Fibroblast of lung (primary cell): ENCODE measurements at regions not wholly inside any gene's neighbourhood (a gene's known extent, or its start where the extent isn't known, plus 50 kb on each side); places are given as distances from the start of the nearest gene placed in this dataset.

ENCODE experiments used
- DNase-seq, 2 donors: peaks; one replicate each; pipeline versions ENCODE4 v3.0.0 to v3.0.0-alpha.2; 2010; ENCODE audit warnings: low read depth in 2 of 2
- H2AFZ ChIP-seq: 2 replicates; pipeline ENCODE4 v1.5.1; 2012; ENCODE audit warnings: low read length, control low read depth, inconsistent platforms
- H3K27ac ChIP-seq: 2 replicates; pipeline ENCODE4 v1.5.1; 2011; ENCODE audit warnings: low read length, control low read depth; ENCODE audit not compliant: insufficient read depth
- H3K27me3 ChIP-seq: 2 replicates; pipeline ENCODE4 v1.5.1; 2011; ENCODE audit warnings: mild to moderate bottlenecking, low read length; ENCODE audit not compliant: control insufficient read depth, insufficient read depth
- H3K36me3 ChIP-seq: 2 replicates; pipeline ENCODE4 v1.5.1; 2011; ENCODE audit warnings: low read length; ENCODE audit not compliant: control insufficient read depth, insufficient read depth
- H3K4me1 ChIP-seq: 2 replicates; pipeline ENCODE4 v1.5.1; 2011; ENCODE audit warnings: low read length; ENCODE audit not compliant: control insufficient read depth, insufficient read depth; ENCODE audit errors: extremely low read depth
- H3K4me2 ChIP-seq: 2 replicates; pipeline ENCODE4 v1.5.1; 2011; ENCODE audit warnings: low read length, control low read depth; ENCODE audit not compliant: insufficient read depth; ENCODE audit errors: extremely low read depth
- H3K4me3 ChIP-seq, 4 experiments: fragments of 200-600 bp in 1 of 4; sonication (generic) in 1 of 4; replicated peaks in 1 of 4; 2 replicates each; pipeline ENCODE4 v1.5.1; 2011 to 2016; ENCODE audit warnings: low read length in 4 of 4, low read depth in 3 of 4, mild to moderate bottlenecking in 3 of 4, control low read depth in 2 of 4, inconsistent platforms in 1 of 4, mixed read lengths in 1 of 4; ENCODE audit not compliant: insufficient read depth in 1 of 4; ENCODE audit errors: control extremely low read depth in 1 of 4
- H3K79me2 ChIP-seq: 2 replicates; pipeline ENCODE4 v1.5.1; 2012; ENCODE audit warnings: mild to moderate bottlenecking, low read length, inconsistent platforms; ENCODE audit not compliant: control insufficient read depth, insufficient read depth
- H3K9ac ChIP-seq: 2 replicates; pipeline ENCODE4 v1.5.1; 2011; ENCODE audit warnings: mild to moderate bottlenecking, low read length, control low read depth; ENCODE audit not compliant: insufficient read depth
- H3K9me3 ChIP-seq: 2 replicates; pipeline ENCODE4 v1.5.1; 2012; ENCODE audit warnings: low read depth, low read length; ENCODE audit not compliant: control insufficient read depth, insufficient read depth
- H4K20me1 ChIP-seq: 2 replicates; pipeline ENCODE4 v1.5.1; 2011; ENCODE audit warnings: low read length; ENCODE audit not compliant: control insufficient read depth, insufficient read depth; ENCODE audit errors: extremely low read depth
- EZH2 ChIP-seq: IDR thresholded peaks from 2 replicates; pipeline ENCODE4 v1.5.1; 2012; ENCODE audit warnings: low read length, control low read depth, mild to moderate bottlenecking; ENCODE audit errors: missing control alignments
- TF ChIP-seq, protein P1 (sequence below), 2 donors: IDR thresholded peaks in 1 of 2; conservative IDR thresholded peaks in 1 of 2; 1 replicate in 1 of 2; 2 replicates in 1 of 2; pipeline ENCODE4 v1.5.1; 2011 to 2012; ENCODE audit warnings: low read length in 2 of 2, control low read depth in 1 of 2, inconsistent platforms in 1 of 2, low read depth in 1 of 2, mild to moderate bottlenecking in 1 of 2

DNA sequence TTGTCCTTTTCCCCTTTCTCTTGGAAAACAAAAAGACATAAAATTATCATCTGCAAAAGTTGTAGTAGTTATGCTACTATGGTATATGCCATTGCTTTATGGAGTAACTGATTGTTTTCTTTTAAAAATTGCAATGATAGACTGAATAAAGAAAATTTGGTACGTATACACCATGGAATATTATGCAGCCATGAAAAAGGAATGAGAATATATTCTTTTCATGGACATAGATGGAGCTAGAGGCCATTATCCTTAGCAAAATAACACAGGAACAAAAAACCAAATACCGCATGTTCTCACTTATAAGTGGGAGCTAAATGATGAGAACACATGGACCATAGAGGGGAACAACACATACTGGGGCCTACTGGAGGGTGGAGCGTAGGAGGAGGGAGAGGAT, 538.8 kb downstream of the PLXDC2 start:
- no peak overlapping the region for H3K27ac ChIP-seq
- H3K27me3 ChIP-seq = no peaks in the 10 kb centered on the region
- TF ChIP-seq EZH2 = no peak
- TF ChIP-seq, protein P1, sequence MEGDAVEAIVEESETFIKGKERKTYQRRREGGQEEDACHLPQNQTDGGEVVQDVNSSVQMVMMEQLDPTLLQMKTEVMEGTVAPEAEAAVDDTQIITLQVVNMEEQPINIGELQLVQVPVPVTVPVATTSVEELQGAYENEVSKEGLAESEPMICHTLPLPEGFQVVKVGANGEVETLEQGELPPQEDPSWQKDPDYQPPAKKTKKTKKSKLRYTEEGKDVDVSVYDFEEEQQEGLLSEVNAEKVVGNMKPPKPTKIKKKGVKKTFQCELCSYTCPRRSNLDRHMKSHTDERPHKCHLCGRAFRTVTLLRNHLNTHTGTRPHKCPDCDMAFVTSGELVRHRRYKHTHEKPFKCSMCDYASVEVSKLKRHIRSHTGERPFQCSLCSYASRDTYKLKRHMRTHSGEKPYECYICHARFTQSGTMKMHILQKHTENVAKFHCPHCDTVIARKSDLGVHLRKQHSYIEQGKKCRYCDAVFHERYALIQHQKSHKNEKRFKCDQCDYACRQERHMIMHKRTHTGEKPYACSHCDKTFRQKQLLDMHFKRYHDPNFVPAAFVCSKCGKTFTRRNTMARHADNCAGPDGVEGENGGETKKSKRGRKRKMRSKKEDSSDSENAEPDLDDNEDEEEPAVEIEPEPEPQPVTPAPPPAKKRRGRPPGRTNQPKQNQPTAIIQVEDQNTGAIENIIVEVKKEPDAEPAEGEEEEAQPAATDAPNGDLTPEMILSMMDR (conservative IDR thresholded peaks at IDR 0.05 in 1 of 2, IDR thresholded peaks at IDR 0.05 in 1 of 2; ENCODE audit: low read depth in 1 of 2, low read length in 2 of 2) = no peak
- no peaks in the 10 kb centered on the region for H3K9me3 ChIP-seq
- H3K79me2 ChIP-seq = no peaks in the 10 kb centered on the region
- H3K4me1 ChIP-seq = no peaks in the 10 kb centered on the region
- no peak overlapping the region for H3K4me2 ChIP-seq
- no peak overlapping the region for H3K9ac ChIP-seq
- no peak overlapping the region for H2AFZ ChIP-seq
- no peaks in the 10 kb centered on the region for H4K20me1 ChIP-seq
- H3K4me3 ChIP-seq = no peak overlapping the region
- H3K36me3 ChIP-seq = no peaks in the 10 kb centered on the region
- DNase-seq = no peak

DNA sequence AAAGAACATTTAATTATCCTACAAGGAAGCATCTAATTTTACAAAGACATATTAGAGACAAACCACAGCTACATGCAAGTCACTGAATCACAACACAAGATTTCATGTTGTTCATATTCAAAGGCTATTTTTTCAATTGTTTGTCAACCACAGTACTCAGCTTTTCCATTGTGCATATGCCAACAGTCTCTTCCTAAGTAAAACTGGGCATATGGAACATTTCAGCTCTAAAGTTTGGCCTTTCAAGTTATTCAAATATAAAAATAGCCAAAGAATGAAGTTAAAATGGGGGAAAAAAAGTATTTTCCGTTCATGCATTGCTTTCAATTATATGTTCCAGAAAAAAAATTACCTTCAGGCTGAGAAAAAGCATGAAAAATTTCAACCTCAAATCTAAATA, 537.9 kb downstream of the PLXDC2 start:
- TF ChIP-seq EZH2 = no peak
- TF ChIP-seq, protein P1 (conservative IDR thresholded peaks at IDR 0.05 in 1 of 2, IDR thresholded peaks at IDR 0.05 in 1 of 2; ENCODE audit: low read depth in 1 of 2, low read length in 2 of 2) = no peak
- Histone ChIP-seq H3K79me2 (no peaks in the 10 kb centered on the region), H3K9ac (no peak overlapping the region), H3K4me1 (no peaks in the 10 kb centered on the region), H3K9me3 (no peaks in the 10 kb centered on the region), H4K20me1 (no peaks in the 10 kb centered on the region), H3K36me3 (no peaks in the 10 kb centered on the region), H3K4me2 (no peak overlapping the region), H3K4me3 (no peak overlapping the region), H3K27me3 (no peaks in the 10 kb centered on the region), H2AFZ (no peak overlapping the region), H3K27ac (no peak overlapping the region)
- DNase-seq = no peak

DNA sequence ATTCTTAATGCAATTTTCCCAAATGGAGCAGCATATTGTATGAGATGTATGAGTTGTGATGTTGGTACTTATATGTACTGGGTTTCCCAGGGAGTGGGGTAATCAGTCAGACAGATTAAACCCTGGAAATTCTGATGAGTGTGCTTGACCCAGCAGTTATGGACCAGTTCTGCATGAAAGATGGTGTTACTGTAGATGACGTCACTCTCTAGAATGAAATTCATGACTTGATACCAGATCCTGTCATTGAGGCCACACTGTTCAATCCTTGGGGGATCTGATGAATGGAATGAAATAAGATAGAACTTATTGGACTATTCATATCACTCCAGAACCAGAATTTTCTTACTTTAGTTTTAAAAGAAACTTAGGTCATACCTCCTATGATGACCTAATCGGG, 534.3 kb downstream of the PLXDC2 start:
- Histone ChIP-seq H3K36me3 (no peaks in the 10 kb centered on the region), H3K4me1 (no peaks in the 10 kb centered on the region)
- TF ChIP-seq, protein P1 (conservative IDR thresholded peaks at IDR 0.05 in 1 of 2, IDR thresholded peaks at IDR 0.05 in 1 of 2; ENCODE audit: low read depth in 1 of 2, low read length in 2 of 2) = no peak
- TF ChIP-seq EZH2 = no peak

More for the DNA sequence above, 534.3 kb downstream of the PLXDC2 start:
- no peak overlapping the region for H3K27ac ChIP-seq
- no peak overlapping the region for H3K9ac ChIP-seq
- H2AFZ ChIP-seq = no peak overlapping the region
- H3K9me3 ChIP-seq = no peaks in the 10 kb centered on the region
- H3K4me3 ChIP-seq = no peak overlapping the region
- no peaks in the 10 kb centered on the region for H4K20me1 ChIP-seq
- no peaks in the 10 kb centered on the region for H3K79me2 ChIP-seq
- H3K4me2 ChIP-seq = no peak overlapping the region
- no peak for DNase-seq
- H3K27me3 ChIP-seq = no peaks in the 10 kb centered on the region
